Prostate gland (tissue), 2 donors: ENCODE measurements at regions not wholly inside any gene's neighbourhood (a gene's known extent, or its start where the extent isn't known, plus 50 kb on each side); places are given as distances from the start of the nearest gene placed in this dataset.

ENCODE experiments used
- DNase-seq: peaks from one replicate; pipeline ENCODE4 v3.0.0-alpha.2; 2019; ENCODE audit warnings: low spot score
- H3K27ac ChIP-seq, 2 donors: fragments of 200-600 bp; sonication (generic); 2 replicates each; pipeline ENCODE4 v1.5.1; 2017 to 2019
- H3K27me3 ChIP-seq: fragments of 200-600 bp; sonication (generic); replicated peaks from 2 replicates; pipeline ENCODE4 v1.5.1; 2019; ENCODE audit not compliant: insufficient read depth
- H3K36me3 ChIP-seq, 2 donors: fragments of 200-600 bp; sonication (generic); 1 replicate in 1 of 2; 2 replicates in 1 of 2; pipeline versions ENCODE4 v1.5.1 to v1.8.1; 2017 to 2019
- H3K4me1 ChIP-seq: fragments of 200-600 bp; sonication (generic); replicated peaks from 2 replicates; pipeline ENCODE4 v1.5.1; 2019
- H3K4me3 ChIP-seq, 2 donors: fragments of 200-600 bp; sonication (generic); 2 replicates each; pipeline ENCODE4 v1.5.1; 2017 to 2019
- H3K9me3 ChIP-seq: fragments of 200-600 bp; sonication (generic); 2 replicates; pipeline ENCODE4 v1.5.1; 2017
- CTCF ChIP-seq, 4 experiments: fragments of 200-600 bp in 2 of 4; fragments of 450-650 bp in 2 of 4; sonication (generic) in 2 of 4; IDR thresholded peaks; 1 replicate in 3 of 4; 2 replicates in 1 of 4; pipeline ENCODE4 v1.5.1; 2016 to 2019; ENCODE audit warnings: antibody characterized with exemption in 4 of 4, mild to moderate bottlenecking in 2 of 4, moderate library complexity in 2 of 4
- POLR2A ChIP-seq: fragments of 450-650 bp; IDR thresholded peaks from one replicate; pipeline ENCODE4 v1.6.1; 2016; ENCODE audit warnings: antibody characterized with exemption, mild to moderate bottlenecking
- POLR2AphosphoS5 ChIP-seq: sonication (generic); formaldehyde crosslinking; IDR thresholded peaks from one replicate; pipeline ENCODE4 v1.6.1; 2017; ENCODE audit warnings: antibody characterized with exemption
- WGBS: methylation state at CpG from one replicate; pipeline ENCODE4 v1.1.5; 2018; 5-methylcytosine and 5-hydroxymethylcytosine counted together
- intact Hi-C: fragments of 100-400 bp; cut with DNase I; formaldehyde crosslinking; loops from one replicate; pipeline ENCODE4 v1.14.2; 2022

GRCh38 chr5:174624733-174625522 lies 99.5 kb upstream of the MSX2 start:
- no peak for DNase-seq
- intact Hi-C loops: no loop called here
- Histone ChIP-seq H3K27ac (no peak overlapping the region), H3K4me1 (no peaks in the 10 kb centered on the region), H3K36me3 (no peaks in the 10 kb centered on the region), H3K27me3 (no peaks in the 10 kb centered on the region), H3K4me3 (no peak overlapping the region), H3K9me3 (no peaks in the 10 kb centered on the region)
- WGBS: 90% methylated on average over 12 of the region's 12 CpGs
- TF ChIP-seq POLR2AphosphoS5 (no peak), POLR2A (no peak), CTCF (IDR thresholded peaks at IDR 0.05) (no peak)

GRCh38 chr5:174625591-174626350 lies 98.6 kb upstream of the MSX2 start:
- Histone ChIP-seq H3K36me3 (no peaks in the 10 kb centered on the region), H3K27ac (no peak overlapping the region), H3K4me3 (no peak overlapping the region), H3K27me3 (no peaks in the 10 kb centered on the region), H3K4me1 (no peaks in the 10 kb centered on the region), H3K9me3 (no peaks in the 10 kb centered on the region)
- DNase-seq: no peak
- no peak for TF ChIP-seq CTCF (IDR thresholded peaks at IDR 0.05)
- no peak for TF ChIP-seq POLR2AphosphoS5
- TF ChIP-seq POLR2A: no peak
- 49% methylated on average over 11 of the region's 11 CpGs for WGBS
- intact Hi-C loops: no loop called here

GRCh38 chr5:174626369-174626920 lies 97.9 kb upstream of the MSX2 start:
- no peaks in the 10 kb centered on the region for H3K9me3 ChIP-seq
- no peak overlapping the region for H3K27ac ChIP-seq
- no peaks in the 10 kb centered on the region for H3K36me3 ChIP-seq
- H3K4me3 ChIP-seq: no peak overlapping the region
- intact Hi-C loops: no loop called here
- WGBS: 61% methylated on average over 7 of the region's 7 CpGs
- H3K27me3 ChIP-seq: no peaks in the 10 kb centered on the region
- no peak for TF ChIP-seq CTCF (IDR thresholded peaks at IDR 0.05)
- no peak for TF ChIP-seq POLR2A
- TF ChIP-seq POLR2AphosphoS5: no peak
- DNase-seq: no peak
- H3K4me1 ChIP-seq: no peaks in the 10 kb centered on the region

GRCh38 chr5:174636094-174636493 lies 88.3 kb upstream of the MSX2 start:
- peak; percentile 36 for DNase-seq
- Histone ChIP-seq H3K4me1 (no peaks in the 10 kb centered on the region), H3K27ac (no peak overlapping the region), H3K4me3 (no peak overlapping the region), H3K27me3 (no peaks in the 10 kb centered on the region), H3K9me3 (no peaks in the 10 kb centered on the region), H3K36me3 (no peaks in the 10 kb centered on the region)
- intact Hi-C loops: no loop called here
- TF ChIP-seq CTCF (IDR thresholded peaks at IDR 0.05): no peak
- TF ChIP-seq POLR2AphosphoS5: peak; percentile 73
- WGBS: 29% methylated on average over 6 of the region's 6 CpGs
